GM21619 (cell line): ENCODE measurements at regions not wholly inside any gene's neighbourhood (a gene's known extent, or its start where the extent isn't known, plus 50 kb on each side); places are given as distances from the start of the nearest gene placed in this dataset.

Experiments
- ATAC-seq: cut with Tn5 transposase; IDR thresholded peaks from one replicate; pipeline ENCODE4 v1.9.1; 2021; ENCODE audit not compliant: unreplicated experiment

DNA sequence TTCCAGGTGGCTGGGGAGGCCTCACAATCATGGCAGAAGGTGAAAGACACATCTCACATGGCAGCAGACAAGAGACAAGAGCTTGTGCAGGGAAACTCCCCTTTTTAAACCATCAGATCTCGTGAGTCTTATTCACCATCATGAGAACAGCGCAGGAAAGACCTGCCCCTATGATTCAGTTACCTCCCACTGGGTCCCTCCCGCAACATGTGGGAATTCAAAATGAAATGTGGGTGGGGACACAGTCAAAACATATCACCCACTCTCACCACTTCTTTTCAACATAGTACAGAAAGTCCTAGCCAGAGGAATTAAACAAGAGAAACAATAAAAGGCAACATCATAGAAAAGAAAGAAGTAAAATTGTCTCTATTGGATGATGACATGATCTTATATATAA, 223.4 kb upstream of the SLC24A2 start:
- ATAC-seq, result no peak

DNA sequence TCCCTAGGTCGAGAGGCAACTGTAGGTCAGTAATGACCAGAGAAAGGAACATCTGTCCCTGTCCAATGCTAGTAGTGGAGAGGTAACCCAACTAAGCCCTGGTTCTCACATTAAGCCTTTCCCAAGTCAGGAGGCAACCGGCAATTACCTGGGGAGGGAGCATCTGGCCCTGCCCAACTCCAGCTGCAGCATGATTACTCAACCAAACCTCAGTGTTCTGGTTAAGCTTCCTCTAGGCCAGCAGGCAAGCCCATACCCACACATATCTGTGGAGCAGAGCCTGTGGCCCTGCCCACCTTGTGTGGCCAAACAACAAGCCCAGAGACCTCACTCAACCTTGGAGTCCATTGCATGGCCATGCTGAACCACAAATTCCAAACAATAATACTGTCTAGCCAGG, 220.8 kb upstream of the SLC24A2 start:
- no peak for ATAC-seq

DNA sequence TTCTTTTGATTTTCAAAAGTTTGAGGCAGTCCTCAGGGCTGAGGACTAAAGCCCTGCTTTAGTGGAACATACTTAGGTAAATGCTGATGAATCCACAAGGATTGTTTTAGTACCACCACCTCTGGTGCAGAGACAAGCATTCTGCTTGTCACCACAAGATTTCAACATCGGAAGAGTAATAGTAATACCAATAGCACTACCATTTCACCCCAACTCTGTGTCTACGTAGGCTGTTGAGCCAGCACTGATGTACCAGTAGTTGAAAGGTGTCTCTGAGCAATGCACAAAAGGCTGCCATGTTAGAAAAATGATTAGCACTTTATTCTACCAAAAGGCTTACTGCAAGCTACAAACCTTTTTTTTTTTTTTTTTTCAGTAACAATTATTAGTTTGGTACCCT, 213.2 kb upstream of the SLC24A2 start:
- ATAC-seq, result no peak

DNA sequence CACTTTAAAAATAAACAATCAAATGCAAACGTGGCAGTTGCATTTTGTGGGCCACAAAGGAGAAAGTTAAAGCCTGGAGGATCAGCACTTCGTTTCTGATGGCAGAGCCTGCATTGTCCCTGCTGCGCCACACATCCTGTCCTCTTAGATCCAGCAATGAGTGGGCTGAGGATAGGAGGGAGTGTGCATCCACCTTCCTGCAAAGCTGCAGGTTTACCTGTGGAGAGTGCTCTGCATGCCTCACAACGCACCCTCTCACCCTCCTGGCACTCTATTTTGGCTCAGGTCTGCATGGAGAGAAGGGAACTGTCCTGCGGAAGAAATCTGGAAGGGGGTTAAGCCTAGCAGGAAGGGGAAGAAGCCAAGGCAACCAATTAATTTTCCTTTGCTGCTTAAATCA, 212.2 kb upstream of the SLC24A2 start:
- ATAC-seq, result no peak

DNA sequence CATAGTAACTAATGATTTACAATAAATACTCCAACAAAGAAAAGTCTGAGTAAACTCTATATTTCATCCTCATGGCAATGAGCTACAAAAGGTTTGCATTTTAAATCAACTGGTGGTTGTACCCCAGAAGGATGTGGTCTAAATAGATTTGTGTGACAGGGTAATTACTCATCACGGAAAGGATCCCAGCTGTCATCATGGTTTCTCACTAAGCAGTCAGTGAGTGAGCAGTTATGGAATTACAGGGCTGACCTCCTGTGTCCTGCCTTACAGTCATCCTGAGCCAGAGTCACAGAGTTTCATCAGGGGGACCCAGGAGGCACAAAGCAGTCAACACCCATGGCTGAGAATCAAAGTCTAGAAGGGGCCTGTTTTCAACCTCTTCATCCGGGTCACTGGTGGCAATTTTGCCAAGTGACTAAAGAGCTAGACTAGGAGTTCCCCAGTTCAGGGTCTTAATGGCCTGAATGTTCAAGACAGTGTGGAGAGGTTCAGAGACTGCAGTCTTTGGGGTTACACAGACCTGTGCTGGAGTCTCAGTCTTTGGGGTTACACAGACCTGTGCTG, 210.7 kb upstream of the SLC24A2 start:
- peak; percentile 87 for ATAC-seq

DNA sequence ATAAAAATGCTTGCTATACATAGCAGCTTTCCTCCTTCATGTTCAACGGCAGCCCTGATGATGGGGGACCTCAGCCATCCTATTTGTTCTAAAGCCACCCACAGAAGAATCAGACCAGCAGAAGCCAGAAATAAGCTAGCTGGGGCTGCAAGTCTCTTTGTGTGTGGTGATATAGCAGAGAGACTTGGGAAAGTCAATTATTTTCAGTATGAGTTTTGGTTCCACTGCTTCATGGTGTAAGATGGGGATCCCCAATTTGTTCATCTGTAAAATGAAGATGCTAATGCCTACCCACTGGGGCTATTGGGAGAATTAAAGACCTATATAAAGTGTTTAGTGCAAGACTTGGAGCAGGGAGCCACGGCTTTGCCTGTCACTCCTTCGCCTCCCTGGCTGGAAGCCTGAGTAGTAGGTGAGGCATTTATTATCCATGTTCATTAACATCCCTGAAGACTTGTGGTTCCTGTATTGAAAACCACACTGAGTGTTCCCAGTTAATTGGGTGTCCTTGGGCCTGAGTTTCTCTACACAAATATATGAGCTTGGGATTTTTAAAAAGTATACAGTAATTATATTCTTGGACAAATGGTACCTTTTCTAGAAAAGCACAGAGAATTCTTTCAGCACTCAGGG, 210.1 kb upstream of the SLC24A2 start:
- ATAC-seq, result peak; percentile 28

DNA sequence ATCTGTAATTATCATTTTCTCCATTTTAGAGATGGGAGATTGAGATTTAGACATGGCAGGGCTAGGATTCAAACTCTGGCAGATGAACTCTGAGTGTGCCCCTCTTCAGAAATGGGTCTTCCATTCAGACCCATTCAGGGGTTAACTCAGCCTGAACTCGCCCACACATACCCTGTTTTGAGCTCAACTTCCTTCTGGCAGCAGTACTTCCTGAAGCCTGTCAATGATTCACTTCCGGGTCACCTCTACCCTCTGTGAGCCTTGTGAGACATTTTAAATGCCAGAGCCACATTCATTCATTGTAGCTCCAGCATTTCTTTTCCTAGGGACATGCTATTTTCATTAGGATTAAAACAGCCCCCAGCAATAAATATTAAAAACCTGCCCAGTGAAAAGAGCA, 209.3 kb upstream of the SLC24A2 start:
- no peak for ATAC-seq

DNA sequence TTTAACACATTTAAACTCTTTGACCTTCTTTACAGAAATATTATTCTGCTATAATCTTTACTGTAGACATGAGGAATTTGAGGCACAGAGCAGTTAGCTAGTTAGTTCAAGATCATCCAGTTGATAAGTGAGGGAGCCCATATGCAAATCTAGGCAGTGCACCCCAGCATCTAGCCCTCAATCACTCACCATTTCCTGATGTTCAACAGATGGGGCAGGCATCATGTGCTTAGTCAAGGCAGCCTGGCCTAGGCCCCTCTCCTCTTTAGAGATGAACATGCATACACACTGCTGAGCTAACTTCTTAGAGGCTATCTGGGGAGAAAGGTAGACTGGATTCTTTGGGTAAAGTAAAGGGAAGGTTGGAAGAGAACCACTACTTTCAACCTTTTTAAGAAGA, 206.8 kb upstream of the SLC24A2 start:
- no peak for ATAC-seq

DNA sequence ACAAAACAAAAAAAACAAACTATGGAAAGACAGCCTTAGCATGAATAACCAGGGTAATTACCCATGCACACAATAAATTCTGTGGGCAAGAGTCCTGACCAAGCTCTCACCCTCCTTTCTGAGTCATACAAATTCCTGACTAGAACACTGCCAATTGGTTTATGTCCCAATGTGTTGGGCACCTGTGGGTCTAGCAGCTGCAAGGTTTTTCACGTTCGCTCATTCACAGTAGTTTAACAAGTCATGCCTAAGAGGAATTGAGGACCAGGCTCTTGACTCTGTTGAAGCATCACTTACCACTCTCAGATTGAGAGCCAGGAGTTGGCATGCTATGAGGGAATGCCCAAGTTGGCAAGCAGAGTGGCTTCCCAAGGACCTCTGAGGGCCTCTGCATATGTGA, 205.5 kb upstream of the SLC24A2 start:
- ATAC-seq, result no peak

DNA sequence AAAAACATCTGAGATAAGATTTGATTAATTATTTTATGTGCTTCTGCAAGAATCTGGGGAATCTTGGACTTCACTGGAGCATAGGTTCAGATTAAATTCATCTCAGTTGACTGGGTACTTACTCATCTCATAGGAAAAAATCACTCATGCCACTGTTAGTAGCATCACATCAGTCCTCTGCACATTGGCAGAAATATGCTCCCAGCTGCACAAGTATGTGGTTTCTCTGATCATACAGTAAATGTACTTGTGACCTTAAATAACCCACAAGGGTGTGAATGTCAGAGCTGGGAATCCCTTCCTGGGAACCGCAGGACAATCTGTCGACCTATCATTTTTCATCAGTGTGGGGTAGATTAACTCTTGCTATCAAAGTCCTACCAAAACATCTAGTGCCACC, 203.7 kb upstream of the SLC24A2 start:
- ATAC-seq, result no peak

DNA sequence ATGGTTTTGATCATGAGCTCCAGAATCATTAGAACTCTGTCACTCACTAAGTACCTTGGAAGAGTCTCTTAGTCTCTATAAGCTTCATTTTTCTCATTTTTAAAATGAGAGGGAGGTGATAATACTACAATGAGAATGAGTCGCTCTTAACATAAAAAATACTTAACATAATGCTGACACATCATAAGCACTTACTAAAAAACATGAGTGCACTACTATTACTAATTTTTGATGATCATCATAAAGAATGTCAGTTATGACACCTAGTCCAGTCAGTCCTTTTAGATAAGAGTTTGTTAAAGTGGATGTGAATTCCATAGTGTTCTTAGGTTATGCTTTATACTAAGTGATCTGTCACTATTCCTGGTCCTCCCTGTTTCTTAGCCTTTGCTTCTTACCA, 200.4 kb upstream of the SLC24A2 start:
- ATAC-seq, result no peak

DNA sequence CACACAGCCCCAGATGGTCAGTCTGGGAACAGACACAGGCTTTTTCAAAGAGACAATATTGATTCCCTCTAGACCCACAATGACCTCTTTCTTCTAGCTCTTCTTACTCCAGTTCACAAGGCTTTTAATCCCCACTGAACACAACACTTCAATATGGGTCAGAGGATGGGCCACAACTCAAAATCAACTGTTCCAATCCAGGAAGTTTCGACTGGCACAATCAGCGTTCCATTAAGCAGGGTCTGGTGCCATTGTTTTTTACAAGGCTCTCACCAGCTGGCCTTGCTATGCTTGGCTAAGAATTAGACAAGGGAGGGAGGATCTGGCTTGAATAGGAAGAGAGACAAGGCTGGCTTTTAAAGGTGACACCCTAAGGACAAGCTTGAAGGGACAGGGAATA, 199.4 kb upstream of the SLC24A2 start:
- no peak for ATAC-seq

DNA sequence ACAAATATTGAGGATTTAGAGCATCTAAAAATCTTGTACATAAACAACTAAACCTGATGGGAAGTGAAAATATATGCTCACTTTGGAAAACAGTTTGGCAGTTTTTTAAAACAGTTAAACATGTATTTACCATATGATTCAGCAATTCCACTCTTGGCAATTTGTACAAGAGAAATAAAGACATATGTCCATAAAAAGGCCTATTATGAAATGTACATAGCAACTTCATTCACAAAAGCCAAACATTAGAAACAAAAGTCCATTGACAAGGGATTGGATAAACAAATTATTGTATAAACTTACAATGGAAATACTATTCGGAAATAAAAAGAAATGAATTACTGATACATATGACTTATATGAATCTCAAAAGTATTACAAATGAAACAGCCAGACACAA, 196.2 kb upstream of the SLC24A2 start:
- no peak for ATAC-seq

DNA sequence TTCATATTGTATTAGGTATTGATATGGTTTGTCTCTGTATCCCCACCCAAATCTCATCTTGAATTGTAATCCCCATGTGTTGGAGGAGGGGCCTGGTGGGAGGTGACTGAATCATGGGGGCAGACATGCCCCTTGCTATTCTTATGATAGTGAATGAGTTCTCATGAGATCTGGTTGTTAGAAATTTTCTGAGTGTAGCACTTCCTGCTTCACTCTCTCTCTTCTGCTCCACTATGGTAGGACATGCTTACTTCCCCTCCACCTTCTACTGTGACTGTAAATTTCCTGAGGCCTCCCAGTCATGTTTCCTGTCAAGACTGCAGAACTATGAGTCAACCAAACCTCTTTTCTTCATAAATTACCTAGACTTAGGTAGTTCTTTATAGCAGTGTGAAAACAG, 187.4 kb upstream of the SLC24A2 start:
- ATAC-seq, result peak; percentile 67

DNA sequence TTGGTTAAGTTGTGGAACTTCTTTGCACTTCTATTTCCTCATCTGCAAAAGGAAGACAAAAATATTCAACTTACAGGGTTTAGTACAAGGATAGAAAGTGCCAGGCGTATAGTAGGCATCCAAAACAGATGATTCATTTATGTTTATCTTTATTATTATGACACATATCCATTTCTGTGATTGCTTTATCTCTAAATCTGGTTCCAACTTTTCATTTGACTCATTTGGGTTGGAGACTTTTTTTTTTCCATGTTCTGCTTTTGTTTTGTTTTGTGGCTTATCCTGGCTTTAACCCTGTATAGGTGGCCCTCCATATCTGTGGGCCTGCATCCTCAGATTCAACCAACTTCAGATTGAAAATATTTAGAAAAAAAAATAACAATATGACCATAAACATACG, 186.7 kb upstream of the SLC24A2 start:
- ATAC-seq, result no peak

DNA sequence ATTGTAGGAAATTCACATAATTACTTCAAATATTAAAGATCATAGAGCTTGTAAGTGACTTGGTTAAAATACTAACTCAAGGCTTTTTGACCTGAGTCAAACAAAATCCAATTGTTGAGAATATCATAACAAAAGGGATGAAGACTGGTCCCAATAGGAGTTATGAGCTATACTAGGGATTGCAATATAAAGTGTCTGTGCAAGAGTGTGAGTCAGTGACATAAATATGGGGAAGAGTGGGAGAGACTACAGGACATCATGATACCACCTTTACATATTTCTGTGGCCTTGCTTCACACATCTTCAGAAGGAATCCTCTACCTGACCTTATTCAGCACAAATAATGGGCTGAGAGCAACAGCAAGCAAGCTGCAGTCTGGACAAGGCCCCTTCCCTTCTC, 180.9 kb upstream of the SLC24A2 start:
- no peak for ATAC-seq

DNA sequence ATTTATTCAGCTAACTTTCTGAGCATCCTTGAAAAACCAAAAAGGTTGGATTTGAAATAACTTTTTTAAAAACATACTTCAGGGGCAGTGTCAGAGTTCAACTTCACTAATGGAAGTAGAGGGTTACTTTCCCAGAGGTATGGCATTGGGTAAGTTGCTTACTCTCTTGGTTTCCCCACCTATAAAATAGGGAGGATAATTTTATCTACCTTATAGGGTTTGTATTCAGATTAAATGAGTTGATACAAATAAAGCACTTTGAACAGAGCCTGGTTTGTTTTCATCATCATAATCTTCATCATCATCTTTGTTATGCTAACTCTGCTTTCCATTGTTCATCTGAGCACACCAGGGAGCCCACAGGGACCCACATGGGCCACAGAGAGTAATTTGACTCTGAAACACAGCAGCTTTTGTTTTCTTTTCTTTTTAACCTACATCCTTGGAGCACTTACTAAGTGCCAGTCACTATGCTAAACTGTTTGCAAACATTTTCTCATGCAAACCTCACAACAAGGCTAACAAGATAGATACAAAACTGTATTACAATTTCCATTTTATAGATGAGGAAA, 179.1 kb upstream of the SLC24A2 start:
- ATAC-seq, result no peak

DNA sequence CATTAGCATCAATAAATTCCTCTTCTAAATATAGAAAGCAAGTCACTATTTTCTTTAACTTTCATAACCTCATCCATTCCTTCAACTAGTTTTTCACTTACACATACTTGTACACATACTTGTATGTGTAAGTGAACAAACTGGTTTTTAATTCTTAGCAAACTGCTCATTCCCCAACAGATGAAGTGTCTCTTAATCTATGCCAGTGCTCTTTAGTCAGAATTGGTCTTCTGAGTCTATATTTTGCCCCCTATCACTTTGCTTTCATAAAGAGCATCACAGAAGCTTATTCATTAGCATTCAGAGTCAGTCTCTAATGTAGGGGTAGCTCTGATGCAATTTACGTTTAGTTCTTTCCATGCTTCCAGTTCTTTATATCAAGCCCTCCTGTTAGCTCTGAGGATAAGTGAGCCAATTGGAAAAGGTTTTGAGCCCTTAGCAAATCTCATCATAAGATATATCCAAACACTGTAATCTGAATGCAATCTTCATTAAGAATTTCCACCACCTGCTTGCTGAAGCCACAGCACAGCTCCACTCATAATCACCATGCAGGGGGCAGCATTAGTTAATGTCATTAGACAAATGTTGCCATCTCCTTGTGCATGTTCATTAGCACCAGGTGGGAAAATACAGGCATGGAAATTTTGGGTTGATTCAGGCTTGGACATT, 178.5 kb upstream of the SLC24A2 start:
- no peak for ATAC-seq

DNA sequence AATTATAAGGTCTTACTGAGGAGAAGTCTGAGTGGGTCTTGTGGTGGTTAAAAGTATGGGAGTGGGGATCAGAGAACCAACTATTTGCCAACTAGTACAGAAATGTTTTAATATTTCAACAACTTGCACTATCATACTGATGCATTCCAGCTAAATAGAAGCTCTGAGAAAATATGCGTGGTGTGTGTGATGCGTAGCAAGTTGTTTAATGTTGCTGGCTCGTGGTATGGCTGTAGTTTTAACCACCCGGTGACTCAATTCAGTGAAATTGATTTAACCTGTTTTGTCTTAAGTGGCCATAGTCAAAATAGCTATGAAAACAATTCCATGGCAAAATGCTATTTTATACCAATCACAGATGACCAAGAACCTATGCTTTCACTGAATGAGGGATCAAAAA, 176.5 kb upstream of the SLC24A2 start:
- ATAC-seq, result no peak

DNA sequence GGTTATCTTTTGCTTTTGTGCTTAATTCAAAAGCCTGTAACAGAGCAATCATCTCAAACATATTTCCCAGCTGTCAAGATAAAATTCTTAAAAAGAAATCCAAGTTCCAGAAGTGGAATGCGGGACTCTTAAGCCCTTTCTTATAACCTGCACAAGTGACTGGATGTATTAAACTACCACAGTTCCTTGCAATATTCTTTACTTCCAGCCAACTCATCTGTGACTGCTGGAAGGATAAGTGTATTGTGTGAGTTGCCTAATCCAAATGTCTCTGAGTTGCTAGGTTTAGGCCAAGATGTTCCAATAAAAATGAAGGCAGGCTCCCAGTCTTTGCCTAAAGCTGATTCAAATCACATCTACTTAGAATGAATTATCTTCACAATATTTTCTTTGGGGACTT, 159.2 kb upstream of the SLC24A2 start:
- ATAC-seq, result no peak

DNA sequence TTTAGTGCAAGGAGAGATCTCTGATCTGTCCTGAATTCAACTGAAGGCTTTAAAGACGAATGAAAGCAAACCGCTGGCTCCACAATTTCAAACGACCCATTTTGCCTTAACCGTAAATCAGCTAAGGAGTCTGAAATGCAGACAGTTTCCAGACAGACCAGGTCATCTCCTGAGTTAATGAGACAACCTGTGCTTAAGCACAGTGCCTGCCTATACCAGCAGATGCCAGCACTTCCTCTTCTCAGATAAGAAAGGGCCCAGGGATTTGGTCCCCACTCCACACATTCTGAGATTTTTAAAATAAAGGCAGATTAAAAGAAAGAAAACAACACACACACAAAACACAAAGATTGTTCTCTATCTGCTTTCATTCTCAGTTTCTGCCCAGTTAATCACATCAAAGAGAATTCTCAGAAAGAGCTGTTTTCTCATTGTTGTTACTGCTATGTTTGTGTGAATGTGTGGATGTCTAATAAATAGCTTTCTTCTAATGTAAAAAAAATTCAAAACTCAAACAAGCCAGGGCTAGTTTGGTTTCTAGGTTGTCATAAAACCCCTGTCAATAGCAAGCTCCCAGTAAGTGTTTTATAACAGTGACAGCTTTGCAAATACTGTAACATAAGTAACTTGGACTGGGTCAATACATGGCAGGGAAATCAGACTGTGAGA, 157.7 kb upstream of the SLC24A2 start:
- peak; percentile 76 for ATAC-seq

DNA sequence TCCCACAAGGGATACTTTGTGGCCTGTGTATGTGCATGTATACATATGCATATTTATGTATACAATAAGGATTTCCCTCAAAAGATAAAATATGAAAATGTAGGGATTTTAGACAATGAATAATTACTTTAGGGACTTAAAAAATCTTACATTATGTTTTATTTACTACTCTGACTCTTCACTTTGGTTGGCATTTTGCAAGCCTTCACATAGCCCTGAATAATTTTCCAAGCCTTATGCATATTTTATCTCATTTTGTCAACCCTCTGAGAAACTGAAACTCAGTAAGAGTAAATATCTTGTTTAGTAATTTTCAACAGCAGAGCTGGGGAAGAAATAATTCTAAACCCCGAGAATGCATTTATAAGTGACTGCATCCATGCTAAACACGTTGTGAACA, 153.0 kb upstream of the SLC24A2 start:
- ATAC-seq, result no peak
